ENCODE measurements at regions not wholly inside any gene's neighbourhood (a gene's known extent, or its start where the extent isn't known, plus 50 kb on each side); places are given as distances from the start of the nearest gene placed in this dataset.

GRCh38 chr11:30707110-30707509 lies 121.0 kb upstream of the MPPED2 start:
- H2AFZ ChIP-seq (ENCODE audit: insufficient read depth, low read depth, low read length, poor library complexity, severe bottlenecking): no peak overlapping the region
- H3K4me2 ChIP-seq (replicated peaks; ENCODE audit: low read depth, low read length, poor library complexity, severe bottlenecking): no peak overlapping the region
- no peaks in the 10 kb centered on the region for H3K27me3 ChIP-seq (replicated peaks in 1 of 4; ENCODE audit: control extremely low read depth in 1 of 4, control insufficient read depth in 3 of 4, insufficient read depth in 4 of 4, low read length in 3 of 4)
- no peaks in the 10 kb centered on the region for H3K4me1 ChIP-seq (ENCODE audit: control insufficient read depth in 2 of 2, insufficient read depth in 2 of 2, low read length in 2 of 2)
- no peaks in the 10 kb centered on the region for H3K36me3 ChIP-seq (replicated peaks in 1 of 2; ENCODE audit: control extremely low read depth in 1 of 2, control insufficient read depth in 1 of 2, extremely low read depth in 1 of 2, insufficient read depth in 2 of 2, low read length in 1 of 2)
- Mint-ChIP-seq H3K4me3 (no peak overlapping the region), H3K9me3 (ENCODE audit: insufficient read depth) (no peaks in the 10 kb centered on the region), H3K27me3 (no peaks in the 10 kb centered on the region), H3K4me1 (no peaks in the 10 kb centered on the region), H3K27ac (no peak overlapping the region)
- ATAC-seq (ENCODE audit: low read depth): no peak
- no peak overlapping the region for H3K9ac ChIP-seq (ENCODE audit: low read length)
- TF ChIP-seq EZH2 (IDR thresholded peaks at IDR 0.05; ENCODE audit: borderline replicate concordance, insufficient read depth, low read depth, low read length, poor library complexity, severe bottlenecking): no peak
- no peak for TF ChIP-seq CTCF (IDR thresholded peaks at IDR 0.05)
- H4K20me1 ChIP-seq (ENCODE audit: control insufficient read depth, insufficient read depth, low read length, poor library complexity, severe bottlenecking): no peaks in the 10 kb centered on the region
- ChIA-PET POLR2A (no interaction called here), CTCF (no interaction called here)
- H3K4me3 ChIP-seq (ENCODE audit: control extremely low read depth in 1 of 5, extremely low read depth in 1 of 5, insufficient read depth in 1 of 5, low read depth in 2 of 5, low read length in 4 of 5): no peak overlapping the region
- H3K27ac ChIP-seq (ENCODE audit: low read length in 2 of 2): no peak overlapping the region
- no peak for DNase-seq
- H3K9me3 ChIP-seq (ENCODE audit: control extremely low read depth in 1 of 3, control insufficient read depth in 2 of 3, insufficient read depth in 1 of 3, low read length in 2 of 3): no peaks in the 10 kb centered on the region
- intact Hi-C loops (cut with micrococcal nuclease): no loop called here
- H3K79me2 ChIP-seq (ENCODE audit: control insufficient read depth, insufficient read depth, low read length): no peaks in the 10 kb centered on the region

DNA sequence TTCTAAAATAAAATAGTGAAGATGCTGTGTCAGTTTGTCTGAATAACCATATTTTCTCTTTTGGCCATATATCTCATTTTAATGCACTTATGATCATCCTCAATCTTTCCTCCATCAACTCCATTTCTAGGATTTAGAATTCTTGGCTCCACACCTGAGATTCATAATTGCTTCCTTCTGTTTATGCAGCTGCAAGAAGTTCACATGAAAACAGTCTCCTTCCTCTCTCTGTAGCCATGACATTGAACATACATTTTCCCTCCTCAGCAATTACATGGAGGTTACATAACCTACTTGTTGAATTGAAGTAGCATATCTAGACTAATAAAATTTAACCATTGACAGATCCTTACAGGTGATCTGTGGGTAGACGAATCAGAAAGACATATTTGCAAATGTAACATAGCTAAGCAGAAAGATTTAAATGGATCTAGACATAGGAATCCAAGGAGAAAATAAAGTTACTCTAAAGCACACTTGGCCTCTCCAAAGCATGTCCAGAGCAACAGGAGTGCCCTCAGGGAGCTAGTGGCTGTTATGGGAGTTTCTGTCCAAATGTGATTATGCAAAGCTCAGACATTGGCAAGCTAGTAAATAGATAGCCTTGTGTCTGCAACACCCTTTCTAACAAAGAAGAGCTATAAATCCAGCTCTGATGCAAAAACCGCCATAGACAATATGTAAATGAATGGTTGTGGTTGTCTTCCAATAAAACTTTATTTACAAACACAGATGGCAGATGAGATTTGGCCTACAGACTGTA lies 119.9 kb upstream of the MPPED2 start:
- Mint-ChIP-seq H3K27me3 (no peaks in the 10 kb centered on the region), H3K27ac (no peak overlapping the region), H3K4me3 (no peak overlapping the region), H3K9me3 (ENCODE audit: insufficient read depth) (no peaks in the 10 kb centered on the region), H3K4me1 (no peaks in the 10 kb centered on the region)
- no CpG with 5 or more reads among the region's 2 CpGs for WGBS (ENCODE audit: insufficient coverage)
- Histone ChIP-seq H3K27ac (ENCODE audit: low read length in 2 of 2) (no peak overlapping the region), H3K27me3 (replicated peaks in 1 of 4; ENCODE audit: control extremely low read depth in 1 of 4, control insufficient read depth in 3 of 4, insufficient read depth in 4 of 4, low read length in 3 of 4) (no peaks in the 10 kb centered on the region), H3K9me3 (ENCODE audit: control extremely low read depth in 1 of 3, control insufficient read depth in 2 of 3, insufficient read depth in 1 of 3, low read length in 2 of 3) (no peaks in the 10 kb centered on the region), H3K36me3 (replicated peaks in 1 of 2; ENCODE audit: control extremely low read depth in 1 of 2, control insufficient read depth in 1 of 2, extremely low read depth in 1 of 2, insufficient read depth in 2 of 2, low read length in 1 of 2) (no peaks in the 10 kb centered on the region), H2AFZ (ENCODE audit: insufficient read depth, low read depth, low read length, poor library complexity, severe bottlenecking) (no peak overlapping the region), H4K20me1 (ENCODE audit: control insufficient read depth, insufficient read depth, low read length, poor library complexity, severe bottlenecking) (no peaks in the 10 kb centered on the region), H3K9ac (ENCODE audit: low read length) (no peak overlapping the region), H3K4me2 (replicated peaks; ENCODE audit: low read depth, low read length, poor library complexity, severe bottlenecking) (no peak overlapping the region), H3K4me1 (ENCODE audit: control insufficient read depth in 2 of 2, insufficient read depth in 2 of 2, low read length in 2 of 2) (no peaks in the 10 kb centered on the region), H3K4me3 (ENCODE audit: control extremely low read depth in 1 of 5, extremely low read depth in 1 of 5, insufficient read depth in 1 of 5, low read depth in 2 of 5, low read length in 4 of 5) (no peak overlapping the region), H3K79me2 (ENCODE audit: control insufficient read depth, insufficient read depth, low read length) (no peaks in the 10 kb centered on the region)
- intact Hi-C loops (cut with micrococcal nuclease): no loop called here
- ChIA-PET POLR2A (no interaction called here), CTCF (no interaction called here)
- TF ChIP-seq CTCF (IDR thresholded peaks at IDR 0.05) (no peak), EZH2 (IDR thresholded peaks at IDR 0.05; ENCODE audit: borderline replicate concordance, insufficient read depth, low read depth, low read length, poor library complexity, severe bottlenecking) (no peak)
- DNase-seq (no peak), ATAC-seq (ENCODE audit: low read depth) (no peak)
